Stimulated activated naive CD4-positive, alpha-beta T cell (primary cell): ENCODE measurements at regions not wholly inside any gene's neighbourhood (a gene's known extent, or its start where the extent isn't known, plus 50 kb on each side); places are given as distances from the start of the nearest gene placed in this dataset.

Experiments used
- DNase-seq, 6 experiments: peaks; one replicate each; lab custom pipeline; 2025; lab: John Stamatoyannopoulos, UW

GRCh38 chr17:72024457-72024856 lies 96.4 kb upstream of the SOX9 start:
- DNase-seq = no peak

GRCh38 chr17:72025113-72025512 lies 95.7 kb upstream of the SOX9 start:
- DNase-seq = no peak

- DNase-seq = no peak
These were observed 90.5 kb upstream of the SOX9 start for GRCh38 chr17:72030067-72030899.

- no peak for DNase-seq
These were observed 89.5 kb upstream of the SOX9 start for GRCh38 chr17:72031219-72031884.

- DNase-seq = no peak
These were observed 87.5 kb upstream of the SOX9 start for GRCh38 chr17:72033334-72033733.

- DNase-seq = no peak
These were observed 86.8 kb upstream of the SOX9 start for GRCh38 chr17:72034000-72034399.

- DNase-seq = no peak
These were observed 82.4 kb upstream of the SOX9 start for GRCh38 chr17:72038427-72038826.

GRCh38 chr17:72039490-72039889 lies 81.3 kb upstream of the SOX9 start:
- DNase-seq = no peak

GRCh38 chr17:72046178-72046577 lies 74.6 kb upstream of the SOX9 start:
- DNase-seq = no peak

GRCh38 chr17:72046643-72047612 lies 73.9 kb upstream of the SOX9 start:
- no peak for DNase-seq

GRCh38 chr17:72049914-72050313 lies 70.9 kb upstream of the SOX9 start:
- DNase-seq = no peak

GRCh38 chr17:72053036-72053435 lies 67.8 kb upstream of the SOX9 start:
- no peak for DNase-seq

GRCh38 chr17:72053449-72053848 lies 67.4 kb upstream of the SOX9 start:
- no peak for DNase-seq

GRCh38 chr17:72056155-72056554 lies 64.7 kb upstream of the SOX9 start:
- no peak for DNase-seq

- no peak for DNase-seq
These were observed 64.0 kb upstream of the SOX9 start for GRCh38 chr17:72056727-72057290.

- DNase-seq = no peak
These were observed 60.7 kb upstream of the SOX9 start for GRCh38 chr17:72060084-72060483.

- no peak for DNase-seq
These were observed 57.6 kb upstream of the SOX9 start for GRCh38 chr17:72063262-72063661.

- no peak for DNase-seq
These were observed 56.9 kb upstream of the SOX9 start for GRCh38 chr17:72063756-72064450.

- no peak for DNase-seq
These were observed 56.1 kb upstream of the SOX9 start for GRCh38 chr17:72064606-72065193.

- no peak for DNase-seq
These were observed 55.3 kb upstream of the SOX9 start for GRCh38 chr17:72065556-72065955.

GRCh38 chr17:72068643-72069042 lies 52.2 kb upstream of the SOX9 start:
- DNase-seq = no peak
